Breast epithelium (tissue), 4 donors: ENCODE measurements at regions not wholly inside any gene's neighbourhood (a gene's known extent, or its start where the extent isn't known, plus 50 kb on each side); places are given as distances from the start of the nearest gene placed in this dataset.

Experiments
- DNase-seq, 2 donors: peaks; one replicate each; pipeline ENCODE4 v3.0.0-alpha.2; 2019; ENCODE audit warnings: low spot score in 2 of 2
- H3K27ac ChIP-seq, 2 donors: fragments of 200-600 bp; sonication (generic) in 1 of 2; one replicate each; pipeline ENCODE4 v1.5.1; 2016 to 2019; ENCODE audit warnings: mild to moderate bottlenecking in 1 of 2
- H3K27me3 ChIP-seq, 2 donors: fragments of 200-600 bp; sonication (generic) in 1 of 2; one replicate each; pipeline versions ENCODE4 v1.5.1 to v1.6.0; 2017 to 2019; ENCODE audit warnings: control low read depth in 1 of 2, mild to moderate bottlenecking in 1 of 2
- H3K36me3 ChIP-seq: fragments of 200-600 bp; one replicate; pipeline ENCODE4 v1.5.1; 2019
- H3K4me1 ChIP-seq, 2 donors: fragments of 200-600 bp; sonication (generic); one replicate each; pipeline ENCODE4 v1.5.1; 2016 to 2019; ENCODE audit warnings: control low read depth in 1 of 2
- H3K4me3 ChIP-seq, 3 donors: fragments of 200-600 bp; sonication (generic); 1 replicate in 2 of 3; 2 replicates in 1 of 3; pipeline ENCODE4 v1.5.1; 2016 to 2019; ENCODE audit warnings: mild to moderate bottlenecking in 3 of 3, moderate library complexity in 2 of 3
- H3K9me3 ChIP-seq, 2 donors: fragments of 200-600 bp; sonication (generic) in 1 of 2; one replicate each; pipeline ENCODE4 v1.5.1; 2016 to 2019; ENCODE audit warnings: control low read depth in 1 of 2
- POLR2A ChIP-seq: fragments of 450-650 bp; IDR thresholded peaks from one replicate; pipeline ENCODE4 v1.6.1; 2016; ENCODE audit warnings: antibody characterized with exemption, mild to moderate bottlenecking, moderate library complexity
- POLR2AphosphoS5 ChIP-seq, 3 donors: sonication (generic); formaldehyde crosslinking; IDR thresholded peaks; one replicate each; pipeline ENCODE4 v1.6.1; 2017; ENCODE audit warnings: antibody characterized with exemption in 3 of 3
- intact Hi-C: fragments of 100-400 bp; cut with DNase I; formaldehyde crosslinking; loops from one replicate; pipeline ENCODE4 v1.15.1; 2023; ENCODE audit warnings: low total_unique reads
- TF ChIP-seq, protein P1 (sequence below), 3 donors: fragments of 450-650 bp; IDR thresholded peaks; one replicate each; pipeline ENCODE4 v1.5.1; 2016 to 2017; ENCODE audit warnings: antibody characterized with exemption in 3 of 3, mild to moderate bottlenecking in 3 of 3, moderate library complexity in 3 of 3

DNA sequence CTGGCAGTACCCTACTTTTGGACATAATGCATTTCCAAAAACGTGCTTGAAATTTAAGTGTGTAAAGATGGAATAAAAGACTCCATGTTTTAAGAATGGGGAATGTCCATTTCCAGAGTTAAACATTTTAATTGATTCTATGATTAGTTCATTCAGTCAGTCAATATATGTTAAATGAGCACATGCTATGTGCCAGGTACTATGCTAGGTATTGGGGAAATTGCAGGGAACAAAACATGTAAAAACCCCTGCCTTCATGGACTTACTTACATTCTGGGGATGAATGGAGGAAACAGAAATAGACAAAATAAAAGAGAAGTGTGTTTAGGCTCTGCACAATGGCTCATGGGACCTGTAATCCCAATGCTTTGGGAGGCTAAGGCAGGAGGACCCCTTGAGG, 288.6 kb downstream of the MTX2 start:
- Histone ChIP-seq H3K4me3 (no peak overlapping the region), H3K27ac (no peak overlapping the region), H3K27me3 (peaks cover 0 to 10% of the 10 kb centered on the region in 2 donors), H3K9me3 (no peaks in the 10 kb centered on the region), H3K36me3 (no peaks in the 10 kb centered on the region), H3K4me1 (no peaks in the 10 kb centered on the region)
- DNase-seq, result no peak
- TF ChIP-seq, protein P1, sequence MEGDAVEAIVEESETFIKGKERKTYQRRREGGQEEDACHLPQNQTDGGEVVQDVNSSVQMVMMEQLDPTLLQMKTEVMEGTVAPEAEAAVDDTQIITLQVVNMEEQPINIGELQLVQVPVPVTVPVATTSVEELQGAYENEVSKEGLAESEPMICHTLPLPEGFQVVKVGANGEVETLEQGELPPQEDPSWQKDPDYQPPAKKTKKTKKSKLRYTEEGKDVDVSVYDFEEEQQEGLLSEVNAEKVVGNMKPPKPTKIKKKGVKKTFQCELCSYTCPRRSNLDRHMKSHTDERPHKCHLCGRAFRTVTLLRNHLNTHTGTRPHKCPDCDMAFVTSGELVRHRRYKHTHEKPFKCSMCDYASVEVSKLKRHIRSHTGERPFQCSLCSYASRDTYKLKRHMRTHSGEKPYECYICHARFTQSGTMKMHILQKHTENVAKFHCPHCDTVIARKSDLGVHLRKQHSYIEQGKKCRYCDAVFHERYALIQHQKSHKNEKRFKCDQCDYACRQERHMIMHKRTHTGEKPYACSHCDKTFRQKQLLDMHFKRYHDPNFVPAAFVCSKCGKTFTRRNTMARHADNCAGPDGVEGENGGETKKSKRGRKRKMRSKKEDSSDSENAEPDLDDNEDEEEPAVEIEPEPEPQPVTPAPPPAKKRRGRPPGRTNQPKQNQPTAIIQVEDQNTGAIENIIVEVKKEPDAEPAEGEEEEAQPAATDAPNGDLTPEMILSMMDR (IDR thresholded peaks at IDR 0.05), result no peak
- TF ChIP-seq POLR2AphosphoS5 (IDR thresholded peaks at IDR 0.05) (no peak), POLR2A (no peak)
- intact Hi-C loops, result no loop called here

DNA sequence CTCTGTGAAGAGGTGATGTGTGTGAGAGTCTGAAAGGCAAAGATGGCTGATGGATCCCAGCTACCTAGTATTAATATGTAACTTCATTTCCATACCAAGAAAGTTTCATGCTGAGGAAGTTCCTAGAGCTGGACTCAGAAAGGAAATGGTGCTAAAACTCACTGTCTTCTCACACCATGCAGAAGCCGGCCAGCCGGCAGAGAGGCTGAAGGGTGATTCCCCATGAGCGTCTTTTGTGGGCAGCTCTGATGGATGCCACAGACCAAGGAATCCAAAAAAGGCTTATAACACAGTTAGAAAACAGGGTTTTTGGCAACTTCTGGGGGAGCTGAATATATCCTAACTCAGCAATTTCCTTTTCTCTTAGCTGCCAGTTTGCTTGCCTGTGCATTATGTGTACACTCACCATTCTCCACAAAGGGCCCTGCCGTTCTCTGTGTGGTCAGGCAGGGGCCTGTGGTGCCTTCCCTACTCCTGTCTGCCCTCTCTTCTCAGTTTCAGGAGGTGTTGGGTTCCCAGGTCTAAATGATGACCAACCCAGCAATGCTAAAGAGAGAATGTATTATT, 289.4 kb downstream of the MTX2 start:
- no peak for DNase-seq
- Histone ChIP-seq H3K36me3 (no peaks in the 10 kb centered on the region), H3K4me3 (no peak overlapping the region), H3K9me3 (no peaks in the 10 kb centered on the region), H3K4me1 (no peaks in the 10 kb centered on the region), H3K27me3 (peaks cover 0 to 10% of the 10 kb centered on the region in 2 donors), H3K27ac (no peak overlapping the region)
- TF ChIP-seq POLR2A, result no peak
- no peak for TF ChIP-seq POLR2AphosphoS5 (IDR thresholded peaks at IDR 0.05)
- TF ChIP-seq, protein P1 (IDR thresholded peaks at IDR 0.05), result no peak
- intact Hi-C loops, result no loop called here

DNA sequence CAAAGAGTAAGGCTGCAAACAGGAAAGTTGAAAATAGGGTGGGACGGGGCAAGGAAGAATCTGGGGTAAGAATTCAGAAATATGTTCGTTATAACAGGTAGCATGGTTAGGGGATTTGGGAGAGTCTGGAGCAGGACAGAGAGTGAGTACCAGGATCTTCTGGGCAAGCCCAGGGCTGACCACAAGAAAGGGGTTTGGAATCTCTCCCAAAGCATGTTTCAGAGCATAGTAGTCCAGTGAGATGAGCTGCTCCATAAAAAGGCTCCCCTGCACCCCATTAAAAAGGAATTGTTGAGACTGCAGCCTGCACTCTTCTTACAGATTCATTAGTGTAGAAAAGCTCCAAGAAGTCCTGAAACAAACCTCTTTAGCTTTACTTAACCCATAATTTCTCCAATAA, 291.1 kb downstream of the MTX2 start:
- DNase-seq, result no peak
- Histone ChIP-seq H3K27me3 (peaks cover 0 to 10% of the 10 kb centered on the region in 2 donors), H3K36me3 (no peaks in the 10 kb centered on the region), H3K9me3 (no peaks in the 10 kb centered on the region), H3K4me1 (no peaks in the 10 kb centered on the region), H3K4me3 (no peak overlapping the region), H3K27ac (no peak overlapping the region)
- intact Hi-C loops, result no loop called here
- TF ChIP-seq POLR2AphosphoS5 (IDR thresholded peaks at IDR 0.05) (no peak), POLR2A (no peak)
- TF ChIP-seq, protein P1 (IDR thresholded peaks at IDR 0.05), result no peak

DNA sequence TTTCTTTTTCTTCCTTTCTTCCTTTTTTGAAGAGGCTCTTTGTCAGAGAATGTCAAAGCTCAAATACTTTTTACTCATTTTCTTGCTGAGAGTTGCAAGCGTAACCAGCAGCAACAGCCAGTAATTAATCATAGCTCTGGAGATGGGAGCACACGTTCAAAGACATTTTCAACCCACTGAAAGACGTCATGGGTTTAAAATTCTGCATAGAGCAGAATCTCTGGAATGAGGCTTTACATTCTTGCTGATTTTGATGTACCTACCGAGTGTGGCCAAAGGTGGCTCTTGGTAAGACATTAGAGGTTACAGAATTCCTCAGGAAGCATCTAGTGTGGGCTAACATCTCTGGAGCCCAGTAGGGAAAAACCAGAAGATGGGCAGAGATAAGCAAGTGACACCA, 292.5 kb downstream of the MTX2 start:
- peaks cover 0 to under 1% of the 10 kb centered on the region in 2 donors for H3K27me3 ChIP-seq

GRCh38 chr2:176562359-176563078, 293.3 kb downstream of the MTX2 start:
- H3K9me3 ChIP-seq, result no peaks in the 10 kb centered on the region
- H3K4me3 ChIP-seq, result no peak overlapping the region
- H3K27me3 ChIP-seq, result no peaks in the 10 kb centered on the region
- no peak overlapping the region for H3K27ac ChIP-seq
- intact Hi-C loops, result no loop called here
- H3K36me3 ChIP-seq, result no peaks in the 10 kb centered on the region
- no peak for TF ChIP-seq POLR2AphosphoS5 (IDR thresholded peaks at IDR 0.05)
- TF ChIP-seq, protein P1 (IDR thresholded peaks at IDR 0.05), result no peak
- no peak for TF ChIP-seq POLR2A
- no peaks in the 10 kb centered on the region for H3K4me1 ChIP-seq
- no peak for DNase-seq

More for the DNA sequence above, 292.5 kb downstream of the MTX2 start:
- H3K36me3 ChIP-seq, result no peaks in the 10 kb centered on the region
- no peak overlapping the region for H3K4me3 ChIP-seq
- TF ChIP-seq POLR2AphosphoS5 (IDR thresholded peaks at IDR 0.05), result no peak
- TF ChIP-seq, protein P1 (IDR thresholded peaks at IDR 0.05), result no peak
- TF ChIP-seq POLR2A, result no peak
- no peaks in the 10 kb centered on the region for H3K9me3 ChIP-seq
- no peak overlapping the region for H3K27ac ChIP-seq
- no peaks in the 10 kb centered on the region for H3K4me1 ChIP-seq
- intact Hi-C loops, result no loop called here
- DNase-seq, result no peak
